ENCODE measurements at regions not wholly inside any gene's neighbourhood (a gene's known extent, or its start where the extent isn't known, plus 50 kb on each side); places are given as distances from the start of the nearest gene placed in this dataset.
A peak's percentile ranks its signal among the peaks of the same experiment; 100 is the strongest.
"Not testable (repeated sequence)": the region's sequence is repeated elsewhere in the genome, so short reads cannot be mapped to it uniquely, and the experiment has no call there.

- DNase-seq = no peak
Observed at GRCh38 chr9:22840641-22841040, 394.0 kb downstream of the DMRTA1 start.

GRCh38 chr9:22845243-22845642 is 398.6 kb downstream of the DMRTA1 start:
- not testable (repeated sequence) for DNase-seq

- no peak for DNase-seq
Observed at GRCh38 chr9:22855980-22856379, 409.4 kb downstream of the DMRTA1 start.

- DNase-seq = no peak
Observed at GRCh38 chr9:22857316-22857715, 410.7 kb downstream of the DMRTA1 start.

GRCh38 chr9:22863106-22863505 is 416.5 kb downstream of the DMRTA1 start:
- DNase-seq = no peak

- DNase-seq = no peak
Observed at GRCh38 chr9:22863736-22864135, 417.1 kb downstream of the DMRTA1 start.

GRCh38 chr9:22893196-22893843 is 446.7 kb downstream of the DMRTA1 start:
- DNase-seq = no peak

GRCh38 chr9:22898591-22898990 is 452.0 kb downstream of the DMRTA1 start:
- no peak for DNase-seq

- DNase-seq = no peak
Observed at GRCh38 chr9:22911632-22912031, 465.0 kb downstream of the DMRTA1 start.

- no peak for DNase-seq
Observed at GRCh38 chr9:22913026-22913425, 466.4 kb downstream of the DMRTA1 start.

GRCh38 chr9:22913518-22913917 is 466.9 kb downstream of the DMRTA1 start:
- DNase-seq = no peak

GRCh38 chr9:22916148-22916547 is 469.5 kb downstream of the DMRTA1 start:
- no peak for DNase-seq

- no peak for DNase-seq
Observed at GRCh38 chr9:22919423-22919822, 472.8 kb downstream of the DMRTA1 start.

- no peak for DNase-seq
Observed at GRCh38 chr9:22921742-22922141, 475.1 kb downstream of the DMRTA1 start.

- DNase-seq = peak in 1 of 5 experiments; percentile 0
Observed at GRCh38 chr9:22922222-22922621, 475.6 kb downstream of the DMRTA1 start.

- DNase-seq = no peak
Observed at GRCh38 chr9:22954550-22954949, 507.9 kb downstream of the DMRTA1 start.

- no peak for DNase-seq
Observed at GRCh38 chr9:22954964-22955363, 508.3 kb downstream of the DMRTA1 start.

GRCh38 chr9:22969350-22969979 is 522.8 kb downstream of the DMRTA1 start:
- no peak for DNase-seq

- no peak for DNase-seq
Observed at GRCh38 chr9:22970434-22970975, 523.9 kb downstream of the DMRTA1 start.

- no peak for DNase-seq
Observed at GRCh38 chr9:22975951-22976350, 529.3 kb downstream of the DMRTA1 start.

- no peak for DNase-seq
Observed at GRCh38 chr9:22976454-22976853, 529.8 kb downstream of the DMRTA1 start.

GRCh38 chr9:22980429-22980828 is 533.8 kb downstream of the DMRTA1 start:
- not testable (repeated sequence) for DNase-seq

- DNase-seq = no peak
Observed at GRCh38 chr9:22986556-22986955, 539.9 kb downstream of the DMRTA1 start.

GRCh38 chr9:22990349-22990748 is 543.7 kb downstream of the DMRTA1 start:
- DNase-seq = no peak
